ENCODE measurements at regions not wholly inside any gene's neighbourhood (a gene's known extent, or its start where the extent isn't known, plus 50 kb on each side); places are given as distances from the start of the nearest gene placed in this dataset.
"Not testable (repeated sequence)": the region's sequence is repeated elsewhere in the genome, so short reads cannot be mapped to it uniquely, and the experiment has no call there.

DNA sequence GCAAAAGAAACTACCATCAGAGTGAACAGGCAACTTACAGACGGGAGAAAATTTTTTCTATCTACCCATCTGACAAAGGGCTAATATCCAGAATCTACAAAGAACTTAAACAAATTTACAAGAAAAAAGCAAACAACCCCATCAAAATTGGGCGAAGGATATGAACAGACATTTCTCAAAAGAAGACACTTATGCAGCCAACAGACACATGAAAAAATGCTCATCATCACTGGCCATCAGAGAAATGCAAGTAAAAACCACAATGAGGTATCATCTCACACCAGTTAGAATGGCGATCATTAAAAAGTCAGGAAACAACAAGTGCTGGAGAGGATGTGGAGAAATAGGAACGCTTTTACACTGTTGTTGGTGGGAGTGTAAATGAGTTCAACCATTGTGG is 206.6 kb upstream of the HTR1E start:
- TF ChIP-seq, protein P1, sequence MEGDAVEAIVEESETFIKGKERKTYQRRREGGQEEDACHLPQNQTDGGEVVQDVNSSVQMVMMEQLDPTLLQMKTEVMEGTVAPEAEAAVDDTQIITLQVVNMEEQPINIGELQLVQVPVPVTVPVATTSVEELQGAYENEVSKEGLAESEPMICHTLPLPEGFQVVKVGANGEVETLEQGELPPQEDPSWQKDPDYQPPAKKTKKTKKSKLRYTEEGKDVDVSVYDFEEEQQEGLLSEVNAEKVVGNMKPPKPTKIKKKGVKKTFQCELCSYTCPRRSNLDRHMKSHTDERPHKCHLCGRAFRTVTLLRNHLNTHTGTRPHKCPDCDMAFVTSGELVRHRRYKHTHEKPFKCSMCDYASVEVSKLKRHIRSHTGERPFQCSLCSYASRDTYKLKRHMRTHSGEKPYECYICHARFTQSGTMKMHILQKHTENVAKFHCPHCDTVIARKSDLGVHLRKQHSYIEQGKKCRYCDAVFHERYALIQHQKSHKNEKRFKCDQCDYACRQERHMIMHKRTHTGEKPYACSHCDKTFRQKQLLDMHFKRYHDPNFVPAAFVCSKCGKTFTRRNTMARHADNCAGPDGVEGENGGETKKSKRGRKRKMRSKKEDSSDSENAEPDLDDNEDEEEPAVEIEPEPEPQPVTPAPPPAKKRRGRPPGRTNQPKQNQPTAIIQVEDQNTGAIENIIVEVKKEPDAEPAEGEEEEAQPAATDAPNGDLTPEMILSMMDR (IDR thresholded peaks at IDR 0.05): not testable (repeated sequence)
- TF ChIP-seq EZH2 (IDR thresholded peaks at IDR 0.05; ENCODE audit: borderline replicate concordance, insufficient read depth, low read depth, low read length, poor library complexity, severe bottlenecking): not testable (repeated sequence)
